ENCODE measurements at regions not wholly inside any gene's neighbourhood (a gene's known extent, or its start where the extent isn't known, plus 50 kb on each side); places are given as distances from the start of the nearest gene placed in this dataset.

- TF ChIP-seq CTCF (optimal IDR thresholded peaks at IDR 0.05 in 1 of 3, IDR thresholded peaks at IDR 0.05 in 1 of 3, conservative IDR thresholded peaks at IDR 0.05 in 1 of 3; ENCODE audit: extremely low read depth in 1 of 3, insufficient read depth in 2 of 3, low read length in 3 of 3) (no peak), EZH2 (IDR thresholded peaks at IDR 0.05; ENCODE audit: low read length) (no peak)
Observed at GRCh38 chr13:68895696-68896095, 1211.9 kb upstream of the ATXN8OS start.

Measured in keratinocyte (primary cell).